ENCODE measurements at regions not wholly inside any gene's neighbourhood (a gene's known extent, or its start where the extent isn't known, plus 50 kb on each side); places are given as distances from the start of the nearest gene placed in this dataset.

DNA sequence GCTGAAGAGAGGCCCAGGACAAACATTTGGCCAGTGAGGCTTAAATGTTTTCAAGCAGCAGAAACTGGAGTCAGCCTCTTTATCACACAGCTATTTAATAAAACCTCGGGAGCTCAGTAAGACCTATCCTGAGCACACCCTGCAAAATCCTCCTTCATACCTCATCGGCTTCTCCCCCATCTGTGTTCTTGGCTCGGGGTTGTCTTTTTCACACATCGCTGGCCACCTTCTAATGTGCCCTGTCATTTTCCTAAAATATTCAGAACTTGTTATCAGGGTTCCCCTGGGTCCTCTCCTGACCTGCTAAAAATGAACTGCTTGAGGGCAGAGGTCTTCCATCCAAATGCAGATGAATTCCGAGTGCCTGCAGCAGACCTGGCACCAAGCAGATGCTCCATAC is 310.3 kb upstream of the AKR1E2 start:
- DNase-seq (ENCODE audit: low spot score) = no peak
- TF ChIP-seq, protein P1, sequence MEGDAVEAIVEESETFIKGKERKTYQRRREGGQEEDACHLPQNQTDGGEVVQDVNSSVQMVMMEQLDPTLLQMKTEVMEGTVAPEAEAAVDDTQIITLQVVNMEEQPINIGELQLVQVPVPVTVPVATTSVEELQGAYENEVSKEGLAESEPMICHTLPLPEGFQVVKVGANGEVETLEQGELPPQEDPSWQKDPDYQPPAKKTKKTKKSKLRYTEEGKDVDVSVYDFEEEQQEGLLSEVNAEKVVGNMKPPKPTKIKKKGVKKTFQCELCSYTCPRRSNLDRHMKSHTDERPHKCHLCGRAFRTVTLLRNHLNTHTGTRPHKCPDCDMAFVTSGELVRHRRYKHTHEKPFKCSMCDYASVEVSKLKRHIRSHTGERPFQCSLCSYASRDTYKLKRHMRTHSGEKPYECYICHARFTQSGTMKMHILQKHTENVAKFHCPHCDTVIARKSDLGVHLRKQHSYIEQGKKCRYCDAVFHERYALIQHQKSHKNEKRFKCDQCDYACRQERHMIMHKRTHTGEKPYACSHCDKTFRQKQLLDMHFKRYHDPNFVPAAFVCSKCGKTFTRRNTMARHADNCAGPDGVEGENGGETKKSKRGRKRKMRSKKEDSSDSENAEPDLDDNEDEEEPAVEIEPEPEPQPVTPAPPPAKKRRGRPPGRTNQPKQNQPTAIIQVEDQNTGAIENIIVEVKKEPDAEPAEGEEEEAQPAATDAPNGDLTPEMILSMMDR (IDR thresholded peaks at IDR 0.05; ENCODE audit: extremely low read depth, missing control alignments) = no peak

DNA sequence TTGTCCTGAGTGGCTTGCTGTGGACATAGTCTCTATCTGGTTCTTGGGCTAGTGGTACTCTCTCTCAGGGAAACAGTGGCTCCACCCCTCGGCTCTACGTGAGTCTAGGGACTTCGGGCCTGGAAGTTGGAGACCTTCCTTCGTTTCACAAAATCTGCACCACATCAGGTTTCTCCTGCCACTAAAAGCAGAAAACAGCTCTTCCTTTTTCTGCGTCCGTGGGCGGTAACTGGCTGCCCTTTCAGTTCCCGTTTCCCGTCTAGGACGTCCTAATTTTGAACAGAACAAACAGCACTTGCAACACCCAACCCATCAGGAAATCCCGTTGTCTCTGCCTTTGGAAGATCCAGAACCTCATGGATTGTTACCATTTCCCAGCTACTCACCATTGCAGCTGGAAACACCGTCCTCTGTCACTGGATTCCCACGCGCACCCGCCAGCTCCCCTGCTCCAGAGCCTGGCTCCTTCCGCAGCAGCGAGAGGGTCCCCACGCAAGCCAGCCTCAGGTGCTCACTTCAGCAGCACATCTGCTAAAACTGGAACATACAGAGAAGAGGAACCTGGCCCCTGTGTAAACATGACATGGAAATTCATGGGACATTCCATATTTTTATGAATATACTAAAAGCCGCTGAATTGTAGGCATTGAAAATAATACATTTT is 311.4 kb upstream of the AKR1E2 start:
- DNase-seq (ENCODE audit: low spot score) = peak; percentile 40
- TF ChIP-seq, protein P1 (IDR thresholded peaks at IDR 0.05; ENCODE audit: extremely low read depth, missing control alignments) = no peak

DNA sequence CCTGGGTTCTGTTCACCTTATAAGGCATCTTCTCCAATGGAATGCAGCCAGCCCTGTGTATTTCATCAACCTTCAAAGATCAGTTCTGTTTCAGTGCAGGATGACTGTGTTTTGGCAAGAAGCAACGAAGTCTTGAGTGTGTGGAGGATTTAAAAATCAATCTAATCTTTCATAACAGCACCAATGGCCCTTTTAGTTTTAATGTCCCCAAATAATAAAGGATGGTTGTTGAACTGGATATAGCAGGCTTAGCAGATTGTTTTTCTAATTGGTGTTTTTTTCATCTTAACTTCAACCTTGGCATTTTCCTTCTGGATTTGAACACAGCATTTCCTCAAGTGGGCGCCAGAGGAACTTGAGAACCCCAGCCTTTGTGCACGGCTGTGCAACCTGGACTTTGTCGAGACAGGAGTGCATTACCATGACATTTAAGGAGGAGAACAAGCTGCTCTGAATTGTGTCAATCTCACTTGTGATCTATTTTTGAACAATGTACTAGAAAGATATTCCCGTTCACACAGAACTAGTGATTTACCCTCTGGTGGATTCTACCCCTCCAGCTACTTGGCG is 313.3 kb upstream of the AKR1E2 start:
- no peak for DNase-seq (ENCODE audit: low spot score)
- TF ChIP-seq, protein P1 (IDR thresholded peaks at IDR 0.05; ENCODE audit: extremely low read depth, missing control alignments) = no peak

DNA sequence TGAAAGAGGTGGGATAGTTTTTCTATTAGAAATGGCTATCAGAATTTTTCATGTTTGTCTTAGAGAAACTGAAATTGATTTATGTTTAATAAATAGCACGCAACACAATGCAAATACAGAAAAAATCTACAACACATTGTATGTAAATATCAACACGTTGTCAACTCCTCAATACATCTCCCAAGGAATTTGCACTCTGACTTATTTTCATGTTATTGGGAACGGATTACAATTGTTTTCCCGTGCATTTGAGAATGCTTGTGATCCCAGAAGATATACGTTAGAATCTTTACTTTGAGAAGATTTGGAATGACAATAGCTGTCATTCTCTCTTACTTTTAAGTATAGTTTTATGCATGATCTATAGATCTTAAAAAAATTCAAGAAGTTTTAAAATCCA is 313.8 kb upstream of the AKR1E2 start:
- TF ChIP-seq, protein P1 (IDR thresholded peaks at IDR 0.05; ENCODE audit: extremely low read depth, missing control alignments) = no peak

DNA sequence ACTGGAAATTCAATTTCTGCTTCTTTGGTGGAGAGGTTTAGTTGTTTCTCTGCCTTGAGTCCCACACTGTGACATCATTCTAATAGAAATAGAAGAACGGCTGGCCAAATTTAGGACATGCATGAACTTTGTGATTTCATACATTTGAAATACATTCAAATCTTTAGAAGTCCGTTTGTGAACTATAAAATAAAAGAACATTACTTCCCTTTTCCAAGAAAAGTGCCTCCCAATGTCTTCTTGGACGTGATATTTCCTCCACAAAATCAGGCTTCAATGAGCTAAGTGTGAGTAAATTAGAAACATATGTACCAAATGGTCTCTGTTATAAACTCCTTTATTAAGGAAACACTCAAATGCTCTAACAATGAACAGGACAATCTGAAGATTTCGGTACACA is 314.5 kb upstream of the AKR1E2 start:
- TF ChIP-seq, protein P1 (IDR thresholded peaks at IDR 0.05; ENCODE audit: extremely low read depth, missing control alignments) = no peak
- no peak for DNase-seq (ENCODE audit: low spot score)

More for the DNA sequence above, 313.8 kb upstream of the AKR1E2 start:
- DNase-seq (ENCODE audit: low spot score) = no peak

DNA sequence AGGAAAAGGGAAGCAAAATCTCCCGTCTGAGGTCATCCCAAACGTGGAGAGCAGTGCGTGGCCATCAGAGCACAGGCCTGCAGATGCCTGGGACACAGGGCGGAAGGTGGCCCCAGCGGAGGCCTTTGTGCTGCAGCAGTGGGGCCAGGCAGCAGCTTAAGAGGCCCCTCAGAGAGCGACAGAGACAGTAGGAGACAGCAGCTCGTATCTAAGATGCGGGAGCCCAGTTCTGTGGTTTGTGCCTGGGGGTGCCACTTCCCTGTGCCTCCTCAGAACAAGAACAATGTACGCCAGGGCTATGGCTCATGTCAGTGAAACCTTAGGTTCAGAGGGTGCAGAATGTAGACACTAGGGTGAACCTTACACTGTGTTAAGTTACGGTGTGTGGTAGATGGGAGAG is 316.6 kb upstream of the AKR1E2 start:
- TF ChIP-seq, protein P1 (IDR thresholded peaks at IDR 0.05; ENCODE audit: extremely low read depth, missing control alignments) = no peak
- DNase-seq (ENCODE audit: low spot score) = no peak

DNA sequence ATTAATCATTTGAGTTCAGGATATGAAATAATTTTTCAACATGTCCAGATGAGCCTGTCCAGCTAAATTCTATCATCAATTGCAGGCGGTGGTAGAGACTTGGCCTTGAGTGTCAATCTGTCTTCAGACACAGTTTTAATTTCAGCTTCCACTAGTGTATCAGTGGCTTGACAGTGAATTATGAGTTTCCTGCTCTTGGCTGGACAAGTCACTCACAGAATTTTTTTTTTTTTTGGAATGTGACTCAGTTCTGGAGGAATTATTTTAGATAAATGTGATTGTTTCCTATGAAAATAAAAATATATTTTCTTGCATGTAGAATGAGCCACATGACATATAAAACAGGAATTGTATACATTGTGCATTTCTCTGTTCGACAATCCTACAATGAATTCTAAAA is 319.9 kb upstream of the AKR1E2 start:
- no peak for DNase-seq (ENCODE audit: low spot score)
- TF ChIP-seq, protein P1 (IDR thresholded peaks at IDR 0.05; ENCODE audit: extremely low read depth, missing control alignments) = no peak

All from GM20000 (cell line).